Upper lobe of right lung (tissue), 1 donor: ENCODE measurements at regions not wholly inside any gene's neighbourhood (a gene's known extent, or its start where the extent isn't known, plus 50 kb on each side); places are given as distances from the start of the nearest gene placed in this dataset.

Experiments
- ATAC-seq: fragments of 200-7000 bp; cut with Tn5 transposase; one replicate; pipeline ENCODE4 v1.9.1; 2020; ENCODE audit warnings: mild to moderate bottlenecking, moderate library complexity
- DNase-seq: peaks from one replicate; pipeline ENCODE4 v3.0.0-alpha.2; 2020
- H3K27ac ChIP-seq: fragments of 200-600 bp; one replicate; pipeline ENCODE4 v1.8.0; 2022
- H3K27me3 ChIP-seq: fragments of 200-600 bp; one replicate; pipeline ENCODE4 v1.8.0; 2022; ENCODE audit warnings: mild to moderate bottlenecking
- H3K36me3 ChIP-seq: fragments of 200-600 bp; one replicate; pipeline ENCODE4 v1.8.0; 2022
- H3K4me1 ChIP-seq: fragments of 200-600 bp; one replicate; pipeline ENCODE4 v1.8.0; 2022
- H3K4me3 ChIP-seq: fragments of 200-600 bp; one replicate; pipeline ENCODE4 v1.8.0; 2022; ENCODE audit warnings: mild to moderate bottlenecking
- H3K9me3 ChIP-seq: fragments of 200-600 bp; one replicate; pipeline ENCODE4 v1.8.0; 2022
- intact Hi-C: fragments of 100-400 bp; cut with DNase I; formaldehyde crosslinking; loops from one replicate; pipeline ENCODE4 v1.11.0; 2022
- TF ChIP-seq, protein P1 (sequence below): fragments of 200-600 bp; IDR thresholded peaks from one replicate; pipeline ENCODE4 v1.8.0; 2022; ENCODE audit warnings: antibody characterized with exemption
- donor health status: DM: no; HTN: yes; CAD: no; lungs with severe emphysema.

- H3K9me3 ChIP-seq = no peaks in the 10 kb centered on the region
- ATAC-seq = no peak
- TF ChIP-seq, protein P1, sequence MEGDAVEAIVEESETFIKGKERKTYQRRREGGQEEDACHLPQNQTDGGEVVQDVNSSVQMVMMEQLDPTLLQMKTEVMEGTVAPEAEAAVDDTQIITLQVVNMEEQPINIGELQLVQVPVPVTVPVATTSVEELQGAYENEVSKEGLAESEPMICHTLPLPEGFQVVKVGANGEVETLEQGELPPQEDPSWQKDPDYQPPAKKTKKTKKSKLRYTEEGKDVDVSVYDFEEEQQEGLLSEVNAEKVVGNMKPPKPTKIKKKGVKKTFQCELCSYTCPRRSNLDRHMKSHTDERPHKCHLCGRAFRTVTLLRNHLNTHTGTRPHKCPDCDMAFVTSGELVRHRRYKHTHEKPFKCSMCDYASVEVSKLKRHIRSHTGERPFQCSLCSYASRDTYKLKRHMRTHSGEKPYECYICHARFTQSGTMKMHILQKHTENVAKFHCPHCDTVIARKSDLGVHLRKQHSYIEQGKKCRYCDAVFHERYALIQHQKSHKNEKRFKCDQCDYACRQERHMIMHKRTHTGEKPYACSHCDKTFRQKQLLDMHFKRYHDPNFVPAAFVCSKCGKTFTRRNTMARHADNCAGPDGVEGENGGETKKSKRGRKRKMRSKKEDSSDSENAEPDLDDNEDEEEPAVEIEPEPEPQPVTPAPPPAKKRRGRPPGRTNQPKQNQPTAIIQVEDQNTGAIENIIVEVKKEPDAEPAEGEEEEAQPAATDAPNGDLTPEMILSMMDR = no peak
- H3K36me3 ChIP-seq = no peaks in the 10 kb centered on the region
- intact Hi-C loops = no loop called here
- no peaks in the 10 kb centered on the region for H3K27me3 ChIP-seq
- H3K27ac ChIP-seq = no peak overlapping the region
- H3K4me1 ChIP-seq = no peaks in the 10 kb centered on the region
- DNase-seq = no peak
- H3K4me3 ChIP-seq = no peak overlapping the region
These were observed 107.5 kb upstream of the VCX2 start for GRCh38 chrX:8278557-8278956.

DNA sequence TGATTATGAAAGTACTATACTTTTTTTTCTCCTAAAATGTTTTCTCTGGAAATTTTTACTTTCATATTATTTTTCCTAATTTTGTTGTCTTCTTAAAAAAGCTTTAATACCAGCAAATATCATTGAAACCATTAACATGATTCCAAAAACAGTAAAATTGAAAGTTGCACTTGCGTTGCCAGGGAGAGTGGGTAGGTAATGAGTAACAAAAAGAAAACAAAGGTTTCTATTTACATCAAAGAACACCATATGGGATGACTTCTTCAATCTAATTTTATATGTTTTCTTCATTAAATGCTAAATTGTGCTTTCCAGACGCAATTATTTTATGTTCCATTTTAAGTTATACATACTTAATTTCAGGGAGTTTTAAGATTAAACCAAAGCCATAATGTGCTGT, 108.3 kb upstream of the VCX2 start:
- ATAC-seq (no peak), DNase-seq (no peak)
- intact Hi-C loops = no loop called here
- H3K4me3 ChIP-seq = no peak overlapping the region
- no peaks in the 10 kb centered on the region for H3K9me3 ChIP-seq
- TF ChIP-seq, protein P1 = no peak
- no peaks in the 10 kb centered on the region for H3K4me1 ChIP-seq
- no peaks in the 10 kb centered on the region for H3K36me3 ChIP-seq
- H3K27ac ChIP-seq = no peak overlapping the region
- no peaks in the 10 kb centered on the region for H3K27me3 ChIP-seq

DNA sequence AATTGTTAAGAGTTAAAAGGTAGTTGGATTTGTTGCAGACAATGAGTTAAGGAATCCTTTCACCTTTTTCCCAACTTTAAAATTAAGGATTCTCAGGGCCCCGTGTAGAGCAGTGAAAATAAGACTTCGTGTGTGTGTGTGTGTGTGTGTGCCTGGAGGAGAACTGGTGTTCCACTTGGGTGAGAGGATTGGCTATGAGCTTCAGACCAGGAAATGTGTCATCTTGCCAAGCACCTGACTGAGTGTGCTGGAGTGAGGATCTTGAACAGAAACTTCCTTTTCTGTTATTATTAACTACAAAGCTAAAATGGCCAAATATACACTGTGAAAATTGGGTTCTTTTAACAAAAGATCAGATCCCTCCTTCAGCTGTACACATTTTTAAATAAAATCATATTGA, 113.1 kb upstream of the VCX2 start:
- no peaks in the 10 kb centered on the region for H3K36me3 ChIP-seq
- no peak overlapping the region for H3K27ac ChIP-seq
- TF ChIP-seq, protein P1 = no peak
- H3K4me1 ChIP-seq = no peaks in the 10 kb centered on the region
- ATAC-seq = no peak
- DNase-seq = no peak
- intact Hi-C loops = no loop called here
- H3K27me3 ChIP-seq = no peaks in the 10 kb centered on the region
- H3K9me3 ChIP-seq = no peaks in the 10 kb centered on the region
- H3K4me3 ChIP-seq = no peak overlapping the region

GRCh38 chrX:8288590-8288989, 117.5 kb upstream of the VCX2 start:
- Histone ChIP-seq H3K9me3 (no peaks in the 10 kb centered on the region), H3K36me3 (no peaks in the 10 kb centered on the region), H3K27me3 (no peaks in the 10 kb centered on the region), H3K27ac (no peak overlapping the region), H3K4me3 (no peak overlapping the region), H3K4me1 (no peaks in the 10 kb centered on the region)
- TF ChIP-seq, protein P1 = no peak
- DNase-seq (no peak), ATAC-seq (no peak)
- intact Hi-C loops = no loop called here

DNA sequence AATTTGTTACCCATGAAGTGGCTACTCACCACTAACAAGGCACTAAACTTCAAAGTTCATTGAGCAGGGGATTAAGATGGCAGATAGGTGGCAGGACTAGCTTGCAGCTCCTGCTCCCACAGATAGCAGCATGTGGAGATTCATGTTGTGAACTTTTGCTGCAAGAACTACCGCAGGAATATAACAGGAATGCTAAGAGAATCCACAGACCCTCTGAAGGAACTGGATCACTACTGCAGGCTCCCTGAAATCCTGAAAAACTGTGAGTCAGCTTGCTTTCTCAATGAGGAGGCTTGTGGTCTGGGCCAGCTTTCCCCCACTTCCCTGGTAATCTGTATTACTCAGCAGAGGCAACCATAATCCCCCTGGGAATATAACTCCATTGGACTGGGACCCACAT, 118.5 kb upstream of the VCX2 start:
- intact Hi-C loops = no loop called here
- no peak for ATAC-seq
- TF ChIP-seq, protein P1 = no peak

DNA sequence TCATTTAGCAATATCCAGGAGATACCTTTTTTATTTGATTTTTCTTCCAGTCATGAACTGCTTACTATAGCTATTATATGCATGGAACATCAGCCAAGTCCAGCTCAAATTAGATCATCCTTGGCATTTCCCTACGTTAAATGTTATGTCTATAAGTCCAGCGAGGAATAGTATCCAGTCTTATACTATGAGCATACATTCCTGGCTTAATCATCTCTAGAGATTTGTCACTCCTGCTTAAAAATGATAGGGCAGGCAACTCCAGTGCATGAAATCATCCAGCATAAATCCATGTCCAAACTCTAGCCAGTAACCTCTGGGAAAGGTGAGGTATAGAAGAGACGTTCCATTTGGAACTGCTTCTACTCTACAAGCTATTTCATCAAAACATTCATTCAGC, 126.7 kb upstream of the VCX2 start:
- Histone ChIP-seq H3K27me3 (no peaks in the 10 kb centered on the region), H3K4me1 (no peaks in the 10 kb centered on the region), H3K4me3 (no peak overlapping the region), H3K9me3 (no peaks in the 10 kb centered on the region), H3K27ac (no peak overlapping the region), H3K36me3 (no peaks in the 10 kb centered on the region)
- no peak for DNase-seq
- ATAC-seq = no peak
- TF ChIP-seq, protein P1 = no peak
- intact Hi-C loops = no loop called here

More for the DNA sequence above, 118.5 kb upstream of the VCX2 start:
- Histone ChIP-seq H3K4me3 (no peak overlapping the region), H3K9me3 (no peaks in the 10 kb centered on the region), H3K4me1 (no peaks in the 10 kb centered on the region), H3K27ac (no peak overlapping the region), H3K27me3 (no peaks in the 10 kb centered on the region), H3K36me3 (no peaks in the 10 kb centered on the region)
- no peak for DNase-seq
